ACC112 (cell line): ENCODE measurements at regions not wholly inside any gene's neighbourhood (a gene's known extent, or its start where the extent isn't known, plus 50 kb on each side); places are given as distances from the start of the nearest gene placed in this dataset.
A peak's percentile ranks its signal among the peaks of the same experiment; 100 is the strongest.

ENCODE experiments used
- H2AFZ ChIP-seq: fragments of 200-600 bp; sonication (generic); one replicate; pipeline ENCODE4 v1.6.0; 2017; ENCODE audit warnings: antibody characterized with exemption, low read length; ENCODE audit not compliant: unreplicated experiment
- H3K27ac ChIP-seq: fragments of 200-600 bp; sonication (generic); 2 replicates; pipeline ENCODE4 v1.5.1; 2014; ENCODE audit warnings: low read depth, mild to moderate bottlenecking, antibody characterized with exemption, low read length, moderate library complexity
- H3K27me3 ChIP-seq: fragments of 200-600 bp; sonication (generic); 2 replicates; pipeline ENCODE4 v1.6.1; 2014; ENCODE audit warnings: mild to moderate bottlenecking, antibody characterized with exemption, low read length, moderate library complexity, mixed read lengths; ENCODE audit not compliant: insufficient read depth
- H3K36me3 ChIP-seq: fragments of 200-600 bp; sonication (generic); 2 replicates; pipeline ENCODE4 v1.6.1; 2016; ENCODE audit warnings: mild to moderate bottlenecking, antibody characterized with exemption, low read length, moderate library complexity, mixed read lengths; ENCODE audit not compliant: insufficient read depth
- H3K4me1 ChIP-seq: fragments of 200-600 bp; sonication (generic); one replicate; pipeline ENCODE4 v1.6.1; 2016; ENCODE audit warnings: low read length, mixed read lengths; ENCODE audit not compliant: insufficient read depth, unreplicated experiment, control insufficient read depth
- H3K4me3 ChIP-seq: fragments of 200-600 bp; sonication (generic); 2 replicates; pipeline ENCODE4 v1.5.1; 2014; ENCODE audit warnings: mild to moderate bottlenecking, low read depth, low read length
- H3K79me2 ChIP-seq: fragments of 200-600 bp; sonication (generic); one replicate; pipeline ENCODE4 v1.6.0; 2016; ENCODE audit warnings: low read length; ENCODE audit not compliant: control insufficient read depth, unreplicated experiment, insufficient read depth

DNA sequence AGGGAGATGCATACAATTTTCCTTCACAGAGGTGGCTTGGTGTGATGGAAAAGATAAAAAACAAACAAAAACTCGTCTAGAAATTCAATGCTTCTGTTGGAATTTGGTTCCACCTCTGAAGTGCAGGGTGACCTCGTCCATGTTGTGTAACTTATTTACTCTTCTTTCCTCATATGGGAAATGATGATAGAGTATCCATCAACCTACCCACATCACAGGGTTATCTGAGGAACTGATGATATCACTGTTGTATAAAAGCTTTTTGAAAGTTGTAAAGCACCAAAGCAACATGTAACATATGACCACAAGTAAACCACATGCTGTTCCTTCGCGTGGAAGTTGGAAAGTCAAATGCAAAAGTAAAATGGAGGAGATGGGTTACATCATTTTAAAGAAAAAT lies 212.0 kb upstream of the SGK1 start:
- no peaks in the 10 kb centered on the region for H3K27me3 ChIP-seq
- H2AFZ ChIP-seq: peak overlapping the region; percentile 72
- H3K79me2 ChIP-seq: no peaks in the 10 kb centered on the region
- no peak overlapping the region for H3K27ac ChIP-seq
- peaks cover 29% of the 10 kb centered on the region for H3K4me1 ChIP-seq
- no peak overlapping the region for H3K4me3 ChIP-seq
- no peaks in the 10 kb centered on the region for H3K36me3 ChIP-seq

DNA sequence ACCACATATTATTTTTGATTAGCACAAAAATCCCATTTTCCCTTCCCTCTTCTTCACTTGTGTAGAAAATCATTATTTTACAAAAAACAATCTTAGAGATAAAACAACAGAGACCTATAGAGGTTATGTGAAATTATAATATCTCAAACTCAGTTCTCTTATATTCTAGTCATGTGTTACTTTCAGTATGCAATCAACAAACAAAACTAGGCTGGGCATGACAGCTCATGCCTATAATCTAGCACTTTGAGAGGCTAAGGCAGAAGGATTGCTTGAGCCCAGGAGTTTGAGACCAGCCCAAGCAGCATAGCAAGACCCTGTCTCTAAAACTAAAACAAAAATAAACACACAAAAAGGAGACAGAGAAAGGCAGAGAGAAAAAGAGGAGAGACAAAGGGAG lies 211.4 kb upstream of the SGK1 start:
- peak overlapping the region; percentile 72 for H2AFZ ChIP-seq
- H3K4me3 ChIP-seq: no peak overlapping the region
- peaks cover 25% of the 10 kb centered on the region for H3K4me1 ChIP-seq
- H3K27ac ChIP-seq: no peak overlapping the region
- no peaks in the 10 kb centered on the region for H3K36me3 ChIP-seq
- no peaks in the 10 kb centered on the region for H3K27me3 ChIP-seq
- H3K79me2 ChIP-seq: no peaks in the 10 kb centered on the region

- H3K36me3 ChIP-seq: no peaks in the 10 kb centered on the region
Observed at GRCh38 chr6:134527108-134527787, 209.3 kb upstream of the SGK1 start.

GRCh38 chr6:134525190-134525868 lies 207.4 kb upstream of the SGK1 start:
- H2AFZ ChIP-seq: no peak overlapping the region
- no peak overlapping the region for H3K4me3 ChIP-seq
- no peaks in the 10 kb centered on the region for H3K27me3 ChIP-seq
- no peak overlapping the region for H3K27ac ChIP-seq
- H3K4me1 ChIP-seq: peaks cover 24% of the 10 kb centered on the region
- H3K36me3 ChIP-seq: no peaks in the 10 kb centered on the region
- H3K79me2 ChIP-seq: no peaks in the 10 kb centered on the region

More at GRCh38 chr6:134527108-134527787, 209.3 kb upstream of the SGK1 start:
- Histone ChIP-seq H3K27ac (no peak overlapping the region), H3K27me3 (no peaks in the 10 kb centered on the region), H3K4me3 (no peak overlapping the region), H2AFZ (peak overlapping the region; percentile 64), H3K79me2 (no peaks in the 10 kb centered on the region), H3K4me1 (peaks cover 22% of the 10 kb centered on the region)

GRCh38 chr6:134523903-134524650 lies 206.2 kb upstream of the SGK1 start:
- Histone ChIP-seq H3K36me3 (no peaks in the 10 kb centered on the region), H3K27me3 (no peaks in the 10 kb centered on the region), H3K27ac (no peak overlapping the region), H3K79me2 (no peaks in the 10 kb centered on the region), H3K4me1 (peaks cover 19% of the 10 kb centered on the region), H2AFZ (no peak overlapping the region), H3K4me3 (no peak overlapping the region)

- H3K4me1 ChIP-seq: peaks cover 19% of the 10 kb centered on the region
- no peak overlapping the region for H3K27ac ChIP-seq
- H3K36me3 ChIP-seq: no peaks in the 10 kb centered on the region
- no peaks in the 10 kb centered on the region for H3K79me2 ChIP-seq
- no peak overlapping the region for H2AFZ ChIP-seq
- H3K4me3 ChIP-seq: no peak overlapping the region
- H3K27me3 ChIP-seq: no peaks in the 10 kb centered on the region
Observed at GRCh38 chr6:134523051-134523450, 205.1 kb upstream of the SGK1 start.

DNA sequence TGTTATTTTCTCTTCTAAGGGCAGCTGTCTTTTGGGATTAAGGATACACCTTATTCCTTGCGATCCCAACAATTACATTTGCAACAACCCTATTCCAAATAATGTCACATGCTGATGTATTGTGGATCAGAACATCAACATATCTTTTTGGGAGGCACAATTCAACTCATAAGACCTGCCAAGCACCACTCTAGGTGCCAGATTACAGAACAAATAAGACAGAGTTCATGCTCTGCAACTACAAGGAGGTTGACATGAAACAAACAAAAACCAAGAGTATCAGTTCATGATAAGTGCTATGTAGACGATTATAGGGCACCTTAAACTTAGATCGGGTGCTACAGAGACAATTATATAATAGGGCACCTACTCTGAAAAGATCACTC lies 203.2 kb upstream of the SGK1 start:
- H3K27ac ChIP-seq: no peak overlapping the region

GRCh38 chr6:134520181-134521115 lies 202.5 kb upstream of the SGK1 start:
- H2AFZ ChIP-seq: peak overlapping the region; percentile 59
- no peak overlapping the region for H3K27ac ChIP-seq
- H3K79me2 ChIP-seq: no peaks in the 10 kb centered on the region
- peaks cover 32% of the 10 kb centered on the region for H3K4me1 ChIP-seq
- H3K4me3 ChIP-seq: no peak overlapping the region
- no peaks in the 10 kb centered on the region for H3K36me3 ChIP-seq
- no peaks in the 10 kb centered on the region for H3K27me3 ChIP-seq

More for the DNA sequence above, 203.2 kb upstream of the SGK1 start:
- Histone ChIP-seq H2AFZ (peak overlapping the region; percentile 59), H3K27me3 (no peaks in the 10 kb centered on the region), H3K4me1 (peaks cover 31% of the 10 kb centered on the region), H3K4me3 (no peak overlapping the region), H3K36me3 (no peaks in the 10 kb centered on the region), H3K79me2 (no peaks in the 10 kb centered on the region)

- Histone ChIP-seq H3K4me3 (no peak overlapping the region), H3K27me3 (no peaks in the 10 kb centered on the region), H2AFZ (no peak overlapping the region), H3K27ac (no peak overlapping the region), H3K36me3 (no peaks in the 10 kb centered on the region), H3K4me1 (peaks cover 24% of the 10 kb centered on the region), H3K79me2 (no peaks in the 10 kb centered on the region)
Observed at GRCh38 chr6:134519465-134519864, 201.6 kb upstream of the SGK1 start.

DNA sequence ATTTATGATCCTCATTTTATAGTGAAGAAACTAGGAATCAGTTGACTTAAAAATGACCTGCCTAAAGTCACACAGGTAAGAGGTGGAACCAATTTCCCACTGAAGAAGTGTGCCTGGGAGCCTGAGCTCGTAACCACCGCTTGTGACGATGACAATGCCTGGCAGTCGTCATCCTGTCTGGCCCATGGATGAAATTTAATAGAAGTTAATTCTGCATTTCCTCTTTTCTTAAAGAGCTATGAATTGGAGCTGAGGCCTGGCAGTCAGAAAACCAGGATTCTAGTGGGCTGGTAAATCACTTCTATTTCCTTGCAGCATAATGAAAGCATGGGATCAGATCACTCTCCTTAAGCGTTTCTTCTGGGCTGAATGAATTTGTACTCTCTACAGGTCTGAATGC lies 200.0 kb upstream of the SGK1 start:
- Histone ChIP-seq H3K36me3 (no peaks in the 10 kb centered on the region), H3K27ac (peak overlapping the region; percentile 73), H3K27me3 (no peaks in the 10 kb centered on the region), H3K79me2 (no peaks in the 10 kb centered on the region), H3K4me1 (peaks cover 30% of the 10 kb centered on the region), H3K4me3 (0 out of 2 replicates have a peak overlapping the region, but pooled peaks have one; percentile 64), H2AFZ (peak overlapping the region; percentile 43)
